ENCODE measurements at regions not wholly inside any gene's neighbourhood (a gene's known extent, or its start where the extent isn't known, plus 50 kb on each side); places are given as distances from the start of the nearest gene placed in this dataset.
A peak's percentile ranks its signal among the peaks of the same experiment; 100 is the strongest.

DNA sequence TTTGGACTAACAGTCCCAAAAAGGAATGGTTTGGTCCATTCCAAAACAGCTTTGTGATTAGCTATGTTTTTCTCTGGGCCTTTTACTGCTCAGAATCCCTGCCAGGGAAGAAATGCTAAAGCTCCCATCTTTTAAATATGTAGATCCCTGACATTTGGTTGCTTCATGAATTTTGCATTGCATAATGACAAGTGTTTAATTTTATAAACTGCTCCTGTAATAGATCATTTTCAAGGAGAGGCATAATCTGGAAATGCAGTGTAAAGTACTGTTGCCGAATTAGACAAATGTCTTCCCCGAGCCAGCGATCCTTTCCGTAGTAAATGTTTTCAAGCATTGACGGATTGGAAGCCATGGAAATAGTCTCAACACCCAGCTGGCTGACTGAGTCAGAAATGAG is 291.3 kb upstream of the PRKD1 start:
- peaks cover 31% of the 10 kb centered on the region for H3K4me1 Mint-ChIP-seq (ENCODE audit: low read depth)
- TF ChIP-seq, protein P1, sequence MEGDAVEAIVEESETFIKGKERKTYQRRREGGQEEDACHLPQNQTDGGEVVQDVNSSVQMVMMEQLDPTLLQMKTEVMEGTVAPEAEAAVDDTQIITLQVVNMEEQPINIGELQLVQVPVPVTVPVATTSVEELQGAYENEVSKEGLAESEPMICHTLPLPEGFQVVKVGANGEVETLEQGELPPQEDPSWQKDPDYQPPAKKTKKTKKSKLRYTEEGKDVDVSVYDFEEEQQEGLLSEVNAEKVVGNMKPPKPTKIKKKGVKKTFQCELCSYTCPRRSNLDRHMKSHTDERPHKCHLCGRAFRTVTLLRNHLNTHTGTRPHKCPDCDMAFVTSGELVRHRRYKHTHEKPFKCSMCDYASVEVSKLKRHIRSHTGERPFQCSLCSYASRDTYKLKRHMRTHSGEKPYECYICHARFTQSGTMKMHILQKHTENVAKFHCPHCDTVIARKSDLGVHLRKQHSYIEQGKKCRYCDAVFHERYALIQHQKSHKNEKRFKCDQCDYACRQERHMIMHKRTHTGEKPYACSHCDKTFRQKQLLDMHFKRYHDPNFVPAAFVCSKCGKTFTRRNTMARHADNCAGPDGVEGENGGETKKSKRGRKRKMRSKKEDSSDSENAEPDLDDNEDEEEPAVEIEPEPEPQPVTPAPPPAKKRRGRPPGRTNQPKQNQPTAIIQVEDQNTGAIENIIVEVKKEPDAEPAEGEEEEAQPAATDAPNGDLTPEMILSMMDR (IDR thresholded peaks at IDR 0.05): no peak
- H3K27ac Mint-ChIP-seq: no peak overlapping the region
- no peaks in the 10 kb centered on the region for H3K9me3 Mint-ChIP-seq
- no peak for DNase-seq
- no peaks in the 10 kb centered on the region; the same call in 1 of the 2 replicates for H3K27me3 Mint-ChIP-seq (ENCODE audit: insufficient read depth)
- no peaks in the 10 kb centered on the region for H3K36me3 Mint-ChIP-seq (ENCODE audit: low read depth)
- no peak overlapping the region for H3K4me3 Mint-ChIP-seq

DNA sequence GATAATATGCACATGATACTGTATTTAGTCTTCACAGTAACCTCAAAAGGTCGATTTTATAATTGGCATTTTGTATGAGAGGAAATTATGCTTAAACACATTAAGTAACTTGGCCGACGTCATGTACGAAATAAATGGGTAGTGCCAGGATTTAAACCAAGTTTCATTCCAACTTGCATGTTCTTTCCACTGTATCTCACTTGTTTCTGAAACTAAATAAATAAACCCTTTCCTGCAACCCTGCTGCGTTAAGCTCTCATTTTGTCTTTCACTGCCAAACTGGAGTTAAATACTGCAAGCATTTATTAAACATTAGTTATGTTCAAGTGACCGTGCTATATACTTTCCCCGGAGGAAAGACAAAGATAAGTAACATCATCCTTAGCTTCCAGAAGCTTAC is 293.9 kb upstream of the PRKD1 start:
- Mint-ChIP-seq H3K27ac (no peak overlapping the region), H3K9me3 (no peaks in the 10 kb centered on the region), H3K27me3 (ENCODE audit: insufficient read depth) (no peaks in the 10 kb centered on the region; the same call in 1 of the 2 replicates), H3K4me1 (ENCODE audit: low read depth) (peaks cover 44% of the 10 kb centered on the region), H3K36me3 (ENCODE audit: low read depth) (no peaks in the 10 kb centered on the region), H3K4me3 (no peak overlapping the region)
- no peak for DNase-seq
- TF ChIP-seq, protein P1 (IDR thresholded peaks at IDR 0.05): no peak

DNA sequence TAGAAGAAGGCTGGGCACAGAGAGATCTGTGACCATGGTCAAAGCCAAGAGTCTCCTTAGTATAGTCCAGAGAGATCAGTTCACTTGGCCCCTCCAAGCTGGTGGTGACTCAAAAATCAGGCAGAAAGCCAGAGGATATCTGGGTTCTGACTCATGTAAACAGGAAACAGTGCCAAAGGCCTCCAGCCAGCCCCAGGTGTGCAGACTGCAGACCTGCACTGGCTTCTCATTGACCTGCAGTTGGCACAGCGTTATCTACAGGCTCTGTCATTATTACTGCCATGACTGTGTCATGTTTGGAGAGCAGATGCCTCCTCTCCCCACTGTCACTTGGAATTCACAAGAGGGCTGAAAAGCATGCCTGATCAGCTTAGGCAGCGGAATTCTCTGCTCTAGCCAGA is 295.7 kb upstream of the PRKD1 start:
- H3K4me3 Mint-ChIP-seq: peak overlapping the region; percentile 51
- DNase-seq: peak; percentile 86
- peaks cover 60% of the 10 kb centered on the region for H3K4me1 Mint-ChIP-seq (ENCODE audit: low read depth)
- H3K9me3 Mint-ChIP-seq: no peaks in the 10 kb centered on the region
- TF ChIP-seq, protein P1 (IDR thresholded peaks at IDR 0.05): no peak
- peak overlapping the region; percentile 58 for H3K27ac Mint-ChIP-seq
- no peaks in the 10 kb centered on the region for H3K36me3 Mint-ChIP-seq (ENCODE audit: low read depth)
- no peaks in the 10 kb centered on the region for H3K27me3 Mint-ChIP-seq (ENCODE audit: insufficient read depth)

DNA sequence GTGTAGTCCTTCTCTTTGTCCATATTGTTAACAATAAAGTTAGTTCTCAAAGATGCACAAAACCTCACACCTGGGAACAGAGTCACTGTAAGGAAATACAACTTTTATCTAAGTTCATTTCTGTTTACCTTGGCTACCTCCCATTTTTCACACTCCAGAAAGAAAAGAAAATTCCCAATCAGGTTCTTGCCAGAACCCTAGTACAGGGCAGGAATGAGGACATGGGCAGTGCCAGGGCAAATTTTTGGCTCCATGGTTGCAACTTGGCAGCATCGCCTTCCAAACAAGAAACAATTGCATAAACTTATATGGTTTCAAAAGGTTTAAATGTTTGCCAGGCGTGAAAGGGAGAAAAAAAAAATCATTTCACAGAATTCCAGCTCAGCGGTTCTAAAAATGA is 296.3 kb upstream of the PRKD1 start:
- DNase-seq: no peak
- Mint-ChIP-seq H3K27me3 (ENCODE audit: insufficient read depth) (no peaks in the 10 kb centered on the region), H3K27ac (peak overlapping the region; percentile 58; the same call in 1 of the 2 replicates), H3K9me3 (no peaks in the 10 kb centered on the region), H3K36me3 (ENCODE audit: low read depth) (no peaks in the 10 kb centered on the region), H3K4me3 (no peak overlapping the region), H3K4me1 (ENCODE audit: low read depth) (peaks cover 65% of the 10 kb centered on the region)
- TF ChIP-seq, protein P1 (IDR thresholded peaks at IDR 0.05): no peak

DNA sequence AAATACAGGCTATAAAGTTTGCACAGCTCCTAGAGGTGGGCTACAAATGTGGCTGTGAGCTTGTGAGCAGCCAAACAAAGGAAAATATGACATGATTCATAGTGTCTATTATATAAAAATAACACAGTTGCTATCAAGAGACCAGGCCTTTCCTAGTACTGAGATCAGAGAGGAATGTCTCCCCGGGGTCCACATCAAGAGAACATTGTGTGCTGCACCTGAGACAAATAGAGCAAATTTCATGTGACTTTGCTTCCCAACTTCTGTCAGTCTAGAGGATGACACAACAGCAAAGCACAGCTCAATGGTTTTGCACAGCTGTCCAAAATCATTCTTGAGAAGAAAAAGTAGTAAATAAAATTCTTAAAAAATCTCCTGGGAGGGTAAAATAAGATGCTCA is 297.5 kb upstream of the PRKD1 start:
- no peaks in the 10 kb centered on the region for H3K36me3 Mint-ChIP-seq (ENCODE audit: low read depth)
- TF ChIP-seq, protein P1 (IDR thresholded peaks at IDR 0.05): no peak

DNA sequence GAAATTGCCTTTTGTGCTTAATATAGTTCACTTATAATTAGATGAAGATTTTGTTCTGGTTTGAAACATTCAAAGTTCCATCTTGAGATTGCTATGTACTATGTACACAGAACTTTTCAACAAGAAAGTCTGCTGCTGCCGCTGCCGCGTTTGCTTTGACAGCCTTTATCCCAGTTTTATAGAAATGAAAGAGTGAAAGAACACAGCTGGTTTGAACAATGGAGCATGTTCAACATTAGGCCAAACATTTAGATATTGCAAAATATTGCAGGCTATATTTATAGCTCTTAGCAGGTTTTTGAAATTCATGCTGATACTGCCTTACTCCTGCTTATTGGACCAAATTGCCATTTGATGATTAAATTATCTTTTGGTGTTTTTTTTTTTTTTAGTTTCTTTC is 299.8 kb upstream of the PRKD1 start:
- no peak for DNase-seq
- TF ChIP-seq, protein P1 (IDR thresholded peaks at IDR 0.05): no peak
- Mint-ChIP-seq H3K4me1 (ENCODE audit: low read depth) (peaks cover 49% of the 10 kb centered on the region), H3K36me3 (ENCODE audit: low read depth) (no peaks in the 10 kb centered on the region), H3K27ac (peak overlapping the region; percentile 51), H3K4me3 (peak overlapping the region; percentile 48), H3K9me3 (no peaks in the 10 kb centered on the region), H3K27me3 (ENCODE audit: insufficient read depth) (no peaks in the 10 kb centered on the region)

More for the DNA sequence above, 297.5 kb upstream of the PRKD1 start:
- Mint-ChIP-seq H3K27me3 (ENCODE audit: insufficient read depth) (no peaks in the 10 kb centered on the region), H3K4me1 (ENCODE audit: low read depth) (peaks cover 65% of the 10 kb centered on the region), H3K4me3 (no peak overlapping the region), H3K9me3 (no peaks in the 10 kb centered on the region), H3K27ac (no peak overlapping the region)
- no peak for DNase-seq

All from HFFc6 (cell line).